ENCODE measurements at regions not wholly inside any gene's neighbourhood (a gene's known extent, or its start where the extent isn't known, plus 50 kb on each side); places are given as distances from the start of the nearest gene placed in this dataset.

DNA sequence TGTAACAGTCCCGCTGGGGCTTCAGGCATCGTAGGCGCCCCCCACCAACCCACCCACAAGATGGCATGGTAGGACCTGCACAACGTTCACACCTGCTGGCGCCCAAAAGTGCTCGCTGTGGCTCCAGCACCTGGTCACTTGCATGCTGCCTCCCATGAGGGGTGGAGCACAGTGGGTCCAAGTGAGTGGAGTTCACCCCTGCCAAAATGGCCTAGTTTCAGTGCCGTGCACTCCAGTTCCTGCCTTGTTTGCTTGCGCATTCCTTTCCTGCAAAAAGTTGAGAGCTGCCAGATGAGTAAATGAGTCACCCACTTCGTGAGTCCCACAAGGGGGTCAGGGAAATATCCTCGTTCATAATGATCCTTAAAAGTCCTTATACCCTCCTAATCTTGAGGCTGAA, 788.7 kb upstream of the DPPA4 start:
- TF ChIP-seq, protein P1, sequence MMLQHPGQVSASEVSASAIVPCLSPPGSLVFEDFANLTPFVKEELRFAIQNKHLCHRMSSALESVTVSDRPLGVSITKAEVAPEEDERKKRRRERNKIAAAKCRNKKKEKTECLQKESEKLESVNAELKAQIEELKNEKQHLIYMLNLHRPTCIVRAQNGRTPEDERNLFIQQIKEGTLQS (IDR thresholded peaks at IDR 0.05): no peak
- TF ChIP-seq, protein P1 (CRISPR knock-in tag; conservative IDR thresholded peaks at IDR 0.05): no peak
- TF ChIP-seq, protein P2, sequence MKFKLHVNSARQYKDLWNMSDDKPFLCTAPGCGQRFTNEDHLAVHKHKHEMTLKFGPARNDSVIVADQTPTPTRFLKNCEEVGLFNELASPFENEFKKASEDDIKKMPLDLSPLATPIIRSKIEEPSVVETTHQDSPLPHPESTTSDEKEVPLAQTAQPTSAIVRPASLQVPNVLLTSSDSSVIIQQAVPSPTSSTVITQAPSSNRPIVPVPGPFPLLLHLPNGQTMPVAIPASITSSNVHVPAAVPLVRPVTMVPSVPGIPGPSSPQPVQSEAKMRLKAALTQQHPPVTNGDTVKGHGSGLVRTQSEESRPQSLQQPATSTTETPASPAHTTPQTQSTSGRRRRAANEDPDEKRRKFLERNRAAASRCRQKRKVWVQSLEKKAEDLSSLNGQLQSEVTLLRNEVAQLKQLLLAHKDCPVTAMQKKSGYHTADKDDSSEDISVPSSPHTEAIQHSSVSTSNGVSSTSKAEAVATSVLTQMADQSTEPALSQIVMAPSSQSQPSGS (CRISPR knock-in tag; IDR thresholded peaks at IDR 0.05): no peak
- TF ChIP-seq RNF2 (IDR thresholded peaks at IDR 0.05) (no peak), ZBED1 (IDR thresholded peaks at IDR 0.05) (no peak), BACH1 (tag; IDR thresholded peaks at IDR 0.05) (no peak), PHB2 (IDR thresholded peaks at IDR 0.05; ENCODE audit: low read depth) (no peak), ZC3H4 (CRISPR knock-in tag; IDR thresholded peaks at IDR 0.05; ENCODE audit: borderline replicate concordance) (no peak), MYNN (IDR thresholded peaks at IDR 0.05) (no peak), MYNN (CRISPR knock-in tag; IDR thresholded peaks at IDR 0.05) (no peak), CEBPB (tag; IDR thresholded peaks at IDR 0.05) (no peak), JUN (IDR thresholded peaks at IDR 0.05; ENCODE audit: borderline replicate concordance, low read depth, low read length) (no peak), JUN (CRISPR knock-in tag; IDR thresholded peaks at IDR 0.05; ENCODE audit: borderline replicate concordance) (no peak), EGR1 (conservative IDR thresholded peaks at IDR 0.05) (no peak), ZNF263 (CRISPR knock-in tag; IDR thresholded peaks at IDR 0.05; ENCODE audit: borderline replicate concordance) (no peak), NRF1 (conservative IDR thresholded peaks at IDR 0.05 in 1 of 2, IDR thresholded peaks at IDR 0.05 in 1 of 2) (no peak)

All from K562 (cell line).